Parathyroid adenoma (tissue), 2 donors: ENCODE measurements at regions not wholly inside any gene's neighbourhood (a gene's known extent, or its start where the extent isn't known, plus 50 kb on each side); places are given as distances from the start of the nearest gene placed in this dataset.

ENCODE experiments used
- H2AFZ ChIP-seq: fragments of 300-600 bp; sonication (generic); one replicate; pipeline ENCODE4 v1.7.0; 2017; ENCODE audit warnings: antibody characterized with exemption, mild to moderate bottlenecking
- H3K27ac ChIP-seq: fragments of 300-600 bp; sonication (generic); one replicate; pipeline ENCODE4 v1.7.0; 2017
- H3K27me3 ChIP-seq: fragments of 300-600 bp; sonication (generic); one replicate; pipeline ENCODE4 v1.7.0; 2017; ENCODE audit warnings: low read length; ENCODE audit not compliant: control insufficient read depth, insufficient read depth
- H3K36me3 ChIP-seq: fragments of 300-600 bp; sonication (generic); one replicate; pipeline ENCODE4 v1.7.0; 2017; ENCODE audit warnings: low read length; ENCODE audit not compliant: control insufficient read depth, insufficient read depth
- H3K4me1 ChIP-seq: fragments of 300-600 bp; sonication (generic); one replicate; pipeline ENCODE4 v1.7.0; 2017; ENCODE audit warnings: control low read depth
- H3K4me2 ChIP-seq: fragments of 300-600 bp; sonication (generic); one replicate; pipeline ENCODE4 v1.7.0; 2017; ENCODE audit warnings: low read length
- H3K4me3 ChIP-seq: fragments of 300-600 bp; sonication (generic); one replicate; pipeline ENCODE4 v1.7.0; 2017; ENCODE audit warnings: low read depth, low read length
- H3K79me2 ChIP-seq: fragments of 300-600 bp; sonication (generic); one replicate; pipeline ENCODE4 v1.7.0; 2017; ENCODE audit warnings: control low read depth
- H3K9ac ChIP-seq: fragments of 300-600 bp; sonication (generic); one replicate; pipeline ENCODE4 v1.7.0; 2017; ENCODE audit warnings: mild to moderate bottlenecking
- H3K9me3 ChIP-seq: fragments of 300-600 bp; sonication (generic); one replicate; pipeline ENCODE4 v1.7.0; 2017; ENCODE audit warnings: low read length; ENCODE audit not compliant: control insufficient read depth
- CTCF ChIP-seq: fragments of 300-600 bp; sonication (generic); IDR thresholded peaks from one replicate; pipeline ENCODE4 v1.7.0; 2017; ENCODE audit warnings: antibody characterized with exemption, mild to moderate bottlenecking
- donor health status: primary hyperparathyroidism.

- H3K27me3 ChIP-seq, result no peaks in the 10 kb centered on the region
- no peaks in the 10 kb centered on the region for H3K9me3 ChIP-seq
- H3K4me3 ChIP-seq, result no peak overlapping the region
- H3K4me1 ChIP-seq, result no peaks in the 10 kb centered on the region
- no peak overlapping the region for H3K9ac ChIP-seq
- no peak overlapping the region for H3K27ac ChIP-seq
- H3K36me3 ChIP-seq, result no peaks in the 10 kb centered on the region
- TF ChIP-seq CTCF, result no peak
- no peaks in the 10 kb centered on the region for H3K79me2 ChIP-seq
- no peak overlapping the region for H3K4me2 ChIP-seq
- no peak overlapping the region for H2AFZ ChIP-seq
These were observed 132.4 kb downstream of the CYP26B1 start for GRCh38 chr2:72015266-72015665.

GRCh38 chr2:72014831-72015230, 132.8 kb downstream of the CYP26B1 start:
- Histone ChIP-seq H3K4me1 (no peaks in the 10 kb centered on the region), H3K27me3 (no peaks in the 10 kb centered on the region), H3K4me3 (no peak overlapping the region), H3K9ac (no peak overlapping the region), H3K79me2 (no peaks in the 10 kb centered on the region), H3K9me3 (no peaks in the 10 kb centered on the region), H3K27ac (no peak overlapping the region), H3K36me3 (no peaks in the 10 kb centered on the region), H2AFZ (no peak overlapping the region), H3K4me2 (no peak overlapping the region)
- TF ChIP-seq CTCF, result no peak

- no peak overlapping the region for H2AFZ ChIP-seq
- H3K4me3 ChIP-seq, result no peak overlapping the region
- no peak overlapping the region for H3K27ac ChIP-seq
- no peak overlapping the region for H3K4me2 ChIP-seq
- H3K27me3 ChIP-seq, result no peaks in the 10 kb centered on the region
- H3K79me2 ChIP-seq, result no peaks in the 10 kb centered on the region
- no peaks in the 10 kb centered on the region for H3K9me3 ChIP-seq
- no peaks in the 10 kb centered on the region for H3K36me3 ChIP-seq
- H3K9ac ChIP-seq, result no peak overlapping the region
- TF ChIP-seq CTCF, result no peak
- no peaks in the 10 kb centered on the region for H3K4me1 ChIP-seq
These were observed 133.9 kb downstream of the CYP26B1 start for GRCh38 chr2:72013726-72014125.

GRCh38 chr2:72012886-72013574, 134.6 kb downstream of the CYP26B1 start:
- no peak overlapping the region for H3K4me2 ChIP-seq
- H3K4me3 ChIP-seq, result no peak overlapping the region
- H2AFZ ChIP-seq, result no peak overlapping the region
- no peak for TF ChIP-seq CTCF
- H3K27me3 ChIP-seq, result no peaks in the 10 kb centered on the region
- H3K9ac ChIP-seq, result no peak overlapping the region
- no peak overlapping the region for H3K27ac ChIP-seq
- H3K79me2 ChIP-seq, result no peaks in the 10 kb centered on the region
- H3K36me3 ChIP-seq, result no peaks in the 10 kb centered on the region
- H3K4me1 ChIP-seq, result no peaks in the 10 kb centered on the region
- no peaks in the 10 kb centered on the region for H3K9me3 ChIP-seq

GRCh38 chr2:72011791-72012190, 135.9 kb downstream of the CYP26B1 start:
- no peak overlapping the region for H3K4me2 ChIP-seq
- no peak for TF ChIP-seq CTCF
- H3K27me3 ChIP-seq, result no peaks in the 10 kb centered on the region
- no peak overlapping the region for H3K27ac ChIP-seq
- H3K79me2 ChIP-seq, result no peaks in the 10 kb centered on the region
- no peaks in the 10 kb centered on the region for H3K9me3 ChIP-seq
- no peak overlapping the region for H3K4me3 ChIP-seq
- H3K4me1 ChIP-seq, result no peaks in the 10 kb centered on the region
- H2AFZ ChIP-seq, result no peak overlapping the region
- no peaks in the 10 kb centered on the region for H3K36me3 ChIP-seq
- no peak overlapping the region for H3K9ac ChIP-seq
